AG04450 (cell line): ENCODE measurements at regions not wholly inside any gene's neighbourhood (a gene's known extent, or its start where the extent isn't known, plus 50 kb on each side); places are given as distances from the start of the nearest gene placed in this dataset.

Experiments used
- CTCF ChIA-PET: fragments of 300-600, 350-600 bp; formaldehyde crosslinking; extraction: SDS; loops from one replicate; lab custom pipeline; 2022; ENCODE audit warnings: antibody characterized with exemption, inconsistent platforms; lab: Charles Lee
- POLR2A ChIA-PET: fragments of 350-600 bp; formaldehyde crosslinking; extraction: SDS; loops from one replicate; lab custom pipeline; 2021; ENCODE audit warnings: antibody characterized with exemption, inconsistent platforms; lab: Yijun Ruan, JAX
- DNase-seq: peaks from one replicate; pipeline ENCODE4 v3.0.0-alpha.2; 2011; ENCODE audit warnings: low read depth, low spot score
- H3K27ac ChIP-seq: one replicate; pipeline ENCODE4 v1.5.1; 2012; ENCODE audit warnings: low read depth, low read length, control low read depth
- H3K27me3 ChIP-seq: one replicate; pipeline ENCODE4 v1.6.0; 2012; ENCODE audit warnings: low read length; ENCODE audit not compliant: control insufficient read depth, insufficient read depth
- H3K4me3 ChIP-seq: 2 replicates; pipeline ENCODE4 v1.5.1; 2011; ENCODE audit warnings: mild to moderate bottlenecking, low read depth, low read length, control low read depth
- H3K9me3 ChIP-seq: 2 replicates; pipeline ENCODE4 v1.5.1; 2012; ENCODE audit warnings: low read length; ENCODE audit not compliant: control insufficient read depth, insufficient read depth
- CTCF ChIP-seq: IDR thresholded peaks from 2 replicates; pipeline ENCODE4 v1.5.1; 2011; ENCODE audit warnings: low read depth, low read length, control low read depth, inconsistent platforms

- CTCF ChIA-PET, result no interaction called here
- Histone ChIP-seq H3K9me3 (no peaks in the 10 kb centered on the region), H3K4me3 (no peak overlapping the region), H3K27ac (no peak overlapping the region), H3K27me3 (no peaks in the 10 kb centered on the region)
- POLR2A ChIA-PET, result no interaction called here
- TF ChIP-seq CTCF, result no peak
- no peak for DNase-seq
These were observed 1038.1 kb upstream of the ARRDC3 start for GRCh38 chr5:92421196-92421595.

- ChIA-PET POLR2A (no interaction called here), CTCF (no interaction called here)
- no peak overlapping the region for H3K27ac ChIP-seq
- H3K4me3 ChIP-seq, result no peak overlapping the region
- no peak for DNase-seq
- H3K9me3 ChIP-seq, result no peaks in the 10 kb centered on the region
- H3K27me3 ChIP-seq, result no peaks in the 10 kb centered on the region
- TF ChIP-seq CTCF, result no peak
These were observed 1036.1 kb upstream of the ARRDC3 start for GRCh38 chr5:92419261-92419660.

DNA sequence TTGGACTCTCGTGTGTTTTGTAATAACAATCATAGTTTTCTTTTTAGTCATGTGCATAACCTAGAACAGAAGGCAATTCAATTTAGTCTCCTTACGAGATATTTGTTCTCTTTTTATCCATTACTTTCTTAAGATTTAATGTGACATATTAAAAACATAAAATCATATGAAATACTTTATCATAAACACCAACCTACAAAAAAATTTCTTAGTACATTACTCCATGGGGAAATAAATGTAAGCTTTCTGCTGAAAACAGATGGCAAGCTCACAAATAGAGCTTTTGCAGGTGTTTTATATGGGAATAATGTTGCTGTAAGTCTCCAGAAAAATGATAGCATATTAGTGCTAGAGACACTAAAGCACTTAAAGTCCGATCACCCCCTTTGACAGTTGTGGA is 1035.2 kb upstream of the ARRDC3 start:
- no peak for DNase-seq
- no peak overlapping the region for H3K27ac ChIP-seq
- ChIA-PET POLR2A (no interaction called here), CTCF (no interaction called here)
- no peaks in the 10 kb centered on the region for H3K9me3 ChIP-seq
- TF ChIP-seq CTCF, result no peak
- H3K4me3 ChIP-seq, result no peak overlapping the region
- no peaks in the 10 kb centered on the region for H3K27me3 ChIP-seq

GRCh38 chr5:92409134-92409533 is 1026.0 kb upstream of the ARRDC3 start:
- ChIA-PET POLR2A (no interaction called here), CTCF (no interaction called here)
- no peak overlapping the region for H3K4me3 ChIP-seq
- no peak for TF ChIP-seq CTCF
- H3K27ac ChIP-seq, result no peak overlapping the region
- H3K27me3 ChIP-seq, result no peaks in the 10 kb centered on the region
- H3K9me3 ChIP-seq, result no peaks in the 10 kb centered on the region
- no peak for DNase-seq

DNA sequence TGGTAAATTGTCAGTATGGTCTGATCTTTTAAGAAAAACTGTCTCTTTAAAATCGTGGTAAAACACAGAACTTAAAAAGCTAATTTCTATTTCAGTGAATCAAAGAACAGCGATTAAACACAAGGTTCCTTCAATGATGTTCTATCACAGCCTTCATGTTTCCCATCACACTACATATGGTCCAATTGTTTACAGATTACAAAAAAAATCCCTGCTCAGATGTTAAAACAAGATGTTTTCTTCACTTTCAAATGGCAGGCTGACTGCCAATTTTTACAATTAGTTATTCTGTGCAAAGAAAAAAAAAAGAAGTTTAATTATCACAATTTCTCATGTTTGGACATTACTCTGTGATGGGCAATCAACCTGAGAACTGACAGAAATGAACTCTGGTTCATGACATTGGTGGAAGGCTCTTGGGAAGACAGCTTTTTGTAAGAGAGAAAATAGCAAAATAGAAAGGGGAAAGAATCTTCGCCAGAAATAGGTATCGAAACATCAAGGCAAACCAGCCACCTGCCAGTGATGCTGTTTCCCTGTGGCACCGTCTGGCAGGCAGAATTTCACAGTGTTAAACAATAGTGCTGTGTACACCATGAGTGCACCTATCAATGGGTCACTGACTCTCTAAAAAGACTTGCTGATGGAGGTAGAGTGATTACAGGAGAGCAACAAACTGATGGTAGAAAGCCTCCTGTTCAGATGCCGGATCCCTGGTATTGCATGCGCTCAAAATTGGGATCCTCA is 1020.0 kb upstream of the ARRDC3 start:
- Histone ChIP-seq H3K4me3 (no peak overlapping the region), H3K9me3 (no peaks in the 10 kb centered on the region), H3K27me3 (no peaks in the 10 kb centered on the region), H3K27ac (no peak overlapping the region)
- no peak for TF ChIP-seq CTCF
- DNase-seq, result no peak
- POLR2A ChIA-PET, result no interaction called here
- CTCF ChIA-PET, result interaction anchor here (1.0 kb wide), 1 partner anchor 1094 kb away, joined by 3 read pairs; no protein-coding TSS in a partner anchor
